GM10266 (cell line): ENCODE measurements at regions not wholly inside any gene's neighbourhood (a gene's known extent, or its start where the extent isn't known, plus 50 kb on each side); places are given as distances from the start of the nearest gene placed in this dataset.
"Not testable (repeated sequence)": the region's sequence is repeated elsewhere in the genome, so short reads cannot be mapped to it uniquely, and the experiment has no call there.

Experiments
- DNase-seq: peaks from one replicate; pipeline ENCODE4 v3.0.0; 2012; ENCODE audit errors: extremely low spot score
- CTCF ChIP-seq: IDR thresholded peaks from 2 replicates; pipeline ENCODE4 v1.5.1; 2012; ENCODE audit warnings: mild to moderate bottlenecking, low read depth; ENCODE audit not compliant: control insufficient read depth, insufficient read depth; ENCODE audit errors: missing control alignments

GRCh38 chrX:40402831-40403533, 177.8 kb upstream of the ATP6AP2 start:
- no peak for TF ChIP-seq CTCF
- DNase-seq: no peak

DNA sequence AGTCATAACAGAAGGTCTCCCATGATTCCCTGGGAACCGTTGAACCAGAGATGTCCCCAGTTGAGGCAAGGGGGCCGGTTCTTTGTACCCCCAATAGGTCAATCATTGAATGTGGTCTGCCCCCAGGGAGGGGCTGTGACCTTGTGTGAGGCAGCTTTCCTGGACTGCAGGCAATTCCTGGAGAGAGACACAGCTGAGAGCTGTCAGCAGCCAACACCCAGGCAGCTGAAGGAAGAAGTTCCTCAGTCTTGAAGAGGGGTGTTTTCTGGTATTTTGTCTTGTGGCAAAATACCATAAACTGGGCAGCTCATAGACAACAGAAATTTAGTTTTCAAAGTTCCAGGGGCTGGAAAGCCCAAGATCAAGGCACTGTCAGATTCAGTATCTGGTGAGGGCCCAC, 185.7 kb upstream of the ATP6AP2 start:
- DNase-seq: no peak

GRCh38 chrX:40394302-40394701, 186.5 kb upstream of the ATP6AP2 start:
- no peak for TF ChIP-seq CTCF
- DNase-seq: no peak

More for the DNA sequence above, 185.7 kb upstream of the ATP6AP2 start:
- no peak for TF ChIP-seq CTCF

DNA sequence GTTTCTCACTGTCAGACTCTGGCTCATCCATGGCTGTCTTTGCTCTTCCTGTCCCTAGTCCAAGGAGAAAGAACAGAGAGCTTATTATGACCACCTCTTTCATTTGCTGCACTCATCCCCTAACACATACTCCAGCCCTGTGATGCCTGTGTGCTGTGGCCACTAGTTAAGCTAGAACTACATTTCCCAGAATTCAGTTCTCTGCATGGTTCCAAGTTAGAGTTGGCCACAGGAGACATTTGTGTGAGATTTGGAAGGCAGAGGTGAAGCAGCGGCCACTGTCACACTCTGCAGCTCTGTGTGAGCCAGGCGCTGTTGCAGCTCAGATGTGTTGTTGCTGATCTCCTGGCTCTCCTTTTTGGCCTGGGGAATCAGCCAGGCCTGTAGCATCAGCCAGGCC, 188.2 kb upstream of the ATP6AP2 start:
- TF ChIP-seq CTCF: no peak
- no peak for DNase-seq

GRCh38 chrX:40391662-40392061, 189.1 kb upstream of the ATP6AP2 start:
- TF ChIP-seq CTCF: no peak
- DNase-seq: no peak

- no peak for TF ChIP-seq CTCF
- DNase-seq: no peak
These were observed 191.2 kb upstream of the ATP6AP2 start for GRCh38 chrX:40389555-40389954.

GRCh38 chrX:40388441-40388840, 192.3 kb upstream of the ATP6AP2 start:
- no peak for DNase-seq
- no peak for TF ChIP-seq CTCF

DNA sequence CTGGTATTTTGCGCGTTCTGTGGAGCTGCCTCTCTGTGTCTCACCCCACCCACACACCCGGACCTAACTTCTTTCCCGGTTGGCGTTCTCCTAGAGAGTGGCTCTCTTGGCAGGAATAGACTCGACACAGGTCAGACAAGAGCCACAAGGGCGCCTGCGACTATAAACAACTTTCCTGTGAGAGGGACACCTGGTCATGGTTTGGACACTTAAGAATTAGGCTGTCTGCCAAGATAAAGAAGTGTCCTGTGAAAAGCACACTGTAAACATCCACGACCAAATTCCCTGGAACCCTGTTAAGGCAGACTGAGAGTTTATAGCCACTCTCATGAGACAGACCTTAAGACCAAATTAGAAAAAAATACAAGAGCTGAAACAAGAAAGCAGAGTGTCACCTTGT, 192.9 kb upstream of the ATP6AP2 start:
- DNase-seq: not testable (repeated sequence)

GRCh38 chrX:40387311-40387710, 193.5 kb upstream of the ATP6AP2 start:
- not testable (repeated sequence) for DNase-seq
